ENCODE measurements at regions not wholly inside any gene's neighbourhood (a gene's known extent, or its start where the extent isn't known, plus 50 kb on each side); places are given as distances from the start of the nearest gene placed in this dataset.

DNA sequence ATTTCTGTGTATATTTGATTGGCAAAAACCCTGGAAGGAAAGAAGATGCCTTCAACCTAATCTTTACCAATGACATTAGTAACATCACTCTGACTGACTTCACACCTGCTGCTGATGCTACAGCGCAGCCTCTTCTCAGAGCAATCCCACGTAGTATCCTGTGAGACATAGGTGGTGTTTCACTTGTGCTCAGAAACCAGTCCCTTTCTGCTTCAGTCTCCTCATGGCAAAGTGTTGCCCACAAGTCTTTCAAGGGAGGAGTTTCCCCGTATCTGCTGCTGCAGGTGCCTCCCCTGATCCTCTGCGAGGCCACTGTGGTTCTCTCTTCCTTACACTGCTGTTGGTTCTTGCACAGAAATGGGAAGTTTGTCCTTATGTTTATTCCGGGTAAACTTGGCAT lies 433.2 kb upstream of the TNP1 start:
- TF ChIP-seq, protein P1, sequence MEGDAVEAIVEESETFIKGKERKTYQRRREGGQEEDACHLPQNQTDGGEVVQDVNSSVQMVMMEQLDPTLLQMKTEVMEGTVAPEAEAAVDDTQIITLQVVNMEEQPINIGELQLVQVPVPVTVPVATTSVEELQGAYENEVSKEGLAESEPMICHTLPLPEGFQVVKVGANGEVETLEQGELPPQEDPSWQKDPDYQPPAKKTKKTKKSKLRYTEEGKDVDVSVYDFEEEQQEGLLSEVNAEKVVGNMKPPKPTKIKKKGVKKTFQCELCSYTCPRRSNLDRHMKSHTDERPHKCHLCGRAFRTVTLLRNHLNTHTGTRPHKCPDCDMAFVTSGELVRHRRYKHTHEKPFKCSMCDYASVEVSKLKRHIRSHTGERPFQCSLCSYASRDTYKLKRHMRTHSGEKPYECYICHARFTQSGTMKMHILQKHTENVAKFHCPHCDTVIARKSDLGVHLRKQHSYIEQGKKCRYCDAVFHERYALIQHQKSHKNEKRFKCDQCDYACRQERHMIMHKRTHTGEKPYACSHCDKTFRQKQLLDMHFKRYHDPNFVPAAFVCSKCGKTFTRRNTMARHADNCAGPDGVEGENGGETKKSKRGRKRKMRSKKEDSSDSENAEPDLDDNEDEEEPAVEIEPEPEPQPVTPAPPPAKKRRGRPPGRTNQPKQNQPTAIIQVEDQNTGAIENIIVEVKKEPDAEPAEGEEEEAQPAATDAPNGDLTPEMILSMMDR (conservative IDR thresholded peaks at IDR 0.05; ENCODE audit: low read depth, low read length), result no peak
- no peak overlapping the region for H3K4me3 ChIP-seq (ENCODE audit: low read length)
- DNase-seq (ENCODE audit: low read depth), result no peak

DNA sequence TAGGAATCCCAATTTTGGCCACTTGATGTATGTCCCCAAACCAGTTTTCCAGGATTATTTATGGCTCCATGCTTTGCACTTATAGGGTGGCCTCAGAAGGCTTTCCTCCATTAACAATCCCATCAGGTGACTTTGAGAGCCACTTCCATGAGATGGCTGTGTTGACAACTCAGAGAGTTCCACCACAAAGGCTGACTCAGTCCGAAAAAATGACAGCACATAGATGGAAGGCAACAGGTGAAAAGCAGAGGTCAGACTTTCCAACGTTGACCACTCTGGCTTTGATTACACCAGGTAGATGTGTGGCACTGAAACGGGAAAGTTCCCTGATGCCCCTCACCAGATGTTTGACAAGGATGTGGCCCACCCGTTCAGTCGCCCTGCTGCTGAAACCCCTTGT lies 431.4 kb upstream of the TNP1 start:
- DNase-seq (ENCODE audit: low read depth), result no peak
- no peak overlapping the region for H3K4me3 ChIP-seq (ENCODE audit: low read length)
- TF ChIP-seq, protein P1 (conservative IDR thresholded peaks at IDR 0.05; ENCODE audit: low read depth, low read length), result no peak

DNA sequence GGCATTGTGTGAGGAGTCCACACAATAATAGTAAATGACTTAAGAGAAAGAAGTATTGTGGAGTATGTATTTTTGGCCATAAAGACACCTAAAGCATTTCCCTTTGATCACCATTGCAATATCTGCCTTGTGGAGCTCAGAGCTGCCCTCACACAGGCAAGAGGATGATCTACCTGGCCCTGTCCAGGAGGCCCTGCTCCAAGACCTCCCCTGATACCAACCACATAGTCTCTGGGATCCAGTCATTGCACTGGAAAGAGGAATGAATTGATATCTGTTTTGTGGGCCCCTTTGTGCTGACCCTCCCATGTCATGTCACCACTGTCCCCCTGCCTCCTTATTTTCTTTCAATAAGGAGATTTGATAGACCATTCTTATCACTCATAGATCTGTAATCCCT lies 430.6 kb upstream of the TNP1 start:
- H3K4me3 ChIP-seq (ENCODE audit: low read length), result no peak overlapping the region
- TF ChIP-seq, protein P1 (conservative IDR thresholded peaks at IDR 0.05; ENCODE audit: low read depth, low read length), result no peak
- DNase-seq (ENCODE audit: low read depth), result no peak

DNA sequence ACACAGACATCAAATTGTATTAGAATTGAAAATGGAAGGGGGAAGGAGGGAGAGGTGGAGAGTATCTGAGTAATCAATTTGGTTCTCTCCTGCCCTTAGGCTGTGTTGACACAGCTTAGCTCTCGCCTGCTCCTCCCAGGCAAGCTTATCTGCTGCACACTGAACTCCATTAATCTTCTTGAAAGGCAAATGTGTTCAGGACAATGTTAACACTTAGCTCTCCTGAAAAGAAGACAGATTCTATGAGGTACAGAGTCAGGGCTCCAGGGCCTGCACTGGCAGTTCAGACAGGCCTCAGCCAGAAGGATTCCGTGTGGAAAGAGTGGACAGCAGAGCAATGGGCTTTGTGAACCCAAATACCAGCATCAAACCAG lies 430.0 kb upstream of the TNP1 start:
- no peak for DNase-seq (ENCODE audit: low read depth)
- TF ChIP-seq, protein P1 (conservative IDR thresholded peaks at IDR 0.05; ENCODE audit: low read depth, low read length), result no peak
- no peak overlapping the region for H3K4me3 ChIP-seq (ENCODE audit: low read length)

DNA sequence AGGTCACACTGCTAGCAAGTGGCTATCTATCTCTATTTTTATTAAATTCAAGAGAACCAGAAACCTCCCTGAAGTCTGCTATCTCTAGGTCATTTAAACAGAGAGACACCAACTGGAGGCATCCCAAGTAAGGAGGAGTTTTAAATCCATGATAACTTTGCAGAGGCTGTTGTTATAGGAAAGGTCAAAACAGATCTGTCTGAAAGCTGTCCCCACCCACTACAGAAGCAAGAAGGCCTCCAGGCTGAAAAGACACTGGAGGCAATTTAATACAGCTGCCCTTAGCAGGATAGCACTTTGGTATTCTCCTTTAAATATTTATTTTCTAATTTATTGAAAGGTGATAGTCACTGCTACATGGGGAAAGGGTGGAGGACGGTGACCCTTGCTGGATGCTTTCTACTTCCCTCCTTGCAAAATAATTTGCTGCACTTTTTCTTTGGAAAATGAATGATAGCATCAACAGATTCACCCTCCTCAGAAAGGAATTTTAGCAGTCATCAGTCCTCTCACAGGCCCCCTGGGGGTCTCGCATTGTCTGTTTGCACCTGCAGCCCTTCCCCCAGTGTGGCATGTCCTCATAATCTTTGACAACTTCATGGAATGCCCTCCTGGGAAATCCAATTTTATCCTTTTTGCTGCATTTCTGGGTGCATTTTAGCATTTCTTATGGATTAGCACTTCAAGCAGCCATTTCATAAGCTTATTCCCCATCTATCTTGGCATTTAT lies 429.5 kb upstream of the TNP1 start:
- no peak for DNase-seq (ENCODE audit: low read depth)
- H3K4me3 ChIP-seq (ENCODE audit: low read length), result no peak overlapping the region
- TF ChIP-seq, protein P1 (conservative IDR thresholded peaks at IDR 0.05; ENCODE audit: low read depth, low read length), result no peak

DNA sequence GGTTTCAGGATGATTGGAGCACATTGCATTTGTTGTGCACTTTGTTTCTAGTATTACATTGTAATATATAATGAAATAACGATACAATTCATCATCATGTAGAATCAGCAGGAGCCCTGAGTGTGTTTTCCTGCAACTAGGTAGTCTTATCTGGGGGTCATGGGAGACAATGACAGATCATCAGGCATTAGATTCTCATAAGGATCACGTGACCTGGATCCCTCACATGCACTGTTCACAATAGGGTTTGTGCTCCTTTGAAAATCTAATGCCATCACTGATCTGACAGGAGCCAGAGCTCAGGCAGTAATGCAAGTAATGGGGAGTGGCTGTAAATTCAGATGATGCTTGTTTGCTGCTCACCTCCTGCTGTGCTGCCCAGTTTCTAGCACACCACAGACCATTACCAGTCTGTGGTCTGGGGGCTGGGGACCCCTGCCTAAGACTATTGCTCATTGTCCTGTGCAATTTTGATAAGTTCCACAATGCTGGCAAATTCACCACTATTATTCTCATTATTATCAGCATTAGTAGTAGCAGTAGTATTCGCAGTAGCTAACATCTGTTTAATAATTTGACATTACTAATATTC lies 428.7 kb upstream of the TNP1 start:
- H3K4me3 ChIP-seq (ENCODE audit: low read length), result no peak overlapping the region
- DNase-seq (ENCODE audit: low read depth), result no peak
- TF ChIP-seq, protein P1 (conservative IDR thresholded peaks at IDR 0.05; ENCODE audit: low read depth, low read length), result no peak

DNA sequence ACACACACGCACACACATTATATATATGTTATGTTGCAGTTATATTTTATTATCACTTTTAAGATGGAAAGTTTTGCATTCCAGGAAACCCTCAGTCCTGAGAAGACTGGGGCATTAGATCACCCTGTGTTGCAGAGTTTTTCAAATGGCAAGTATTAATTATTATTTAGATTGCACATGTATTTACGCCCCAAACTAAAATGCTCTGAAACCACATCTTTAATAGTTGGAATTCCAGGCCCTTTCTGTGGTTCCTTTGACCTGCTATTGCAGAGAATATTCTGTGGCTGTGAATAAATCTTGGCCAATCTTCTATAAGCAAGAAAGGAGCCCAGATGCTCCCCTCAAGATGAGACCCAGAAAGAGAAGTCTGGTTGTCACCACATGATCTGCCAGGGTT lies 427.0 kb upstream of the TNP1 start:
- peak; percentile 22 for DNase-seq (ENCODE audit: low read depth)
- TF ChIP-seq, protein P1 (conservative IDR thresholded peaks at IDR 0.05; ENCODE audit: low read depth, low read length), result no peak
- no peak overlapping the region for H3K4me3 ChIP-seq (ENCODE audit: low read length)

All from retinal pigment epithelial cell (primary cell).